8988T (cell line): ENCODE measurements at regions not wholly inside any gene's neighbourhood (a gene's known extent, or its start where the extent isn't known, plus 50 kb on each side); places are given as distances from the start of the nearest gene placed in this dataset.
A peak's percentile ranks its signal among the peaks of the same experiment; 100 is the strongest.
"Not testable (repeated sequence)": the region's sequence is repeated elsewhere in the genome, so short reads cannot be mapped to it uniquely, and the experiment has no call there.

Source experiments
- DNase-seq: peaks from one replicate; pipeline ENCODE4 v3.0.0; 2011

GRCh38 chr14:54266616-54267015 lies 130.2 kb upstream of the CDKN3 start:
- DNase-seq, result not testable (repeated sequence)

- DNase-seq, result no peak
Observed at GRCh38 chr14:54267172-54267571, 129.6 kb upstream of the CDKN3 start.

GRCh38 chr14:54275997-54276725 lies 120.6 kb upstream of the CDKN3 start:
- no peak for DNase-seq

GRCh38 chr14:54278087-54278486 lies 118.7 kb upstream of the CDKN3 start:
- DNase-seq, result no peak

GRCh38 chr14:54278665-54279295 lies 118.0 kb upstream of the CDKN3 start:
- DNase-seq, result no peak

GRCh38 chr14:54282849-54283248 lies 114.0 kb upstream of the CDKN3 start:
- DNase-seq, result no peak

- DNase-seq, result no peak
Observed at GRCh38 chr14:54285030-54285429, 111.8 kb upstream of the CDKN3 start.

GRCh38 chr14:54291491-54292191 lies 105.2 kb upstream of the CDKN3 start:
- no peak for DNase-seq

GRCh38 chr14:54294802-54295201 lies 102.0 kb upstream of the CDKN3 start:
- no peak for DNase-seq

GRCh38 chr14:54299410-54300363 lies 97.1 kb upstream of the CDKN3 start:
- DNase-seq, result no peak

GRCh38 chr14:54300881-54301280 lies 95.9 kb upstream of the CDKN3 start:
- DNase-seq, result no peak

GRCh38 chr14:54301359-54301758 lies 95.4 kb upstream of the CDKN3 start:
- DNase-seq, result no peak

- DNase-seq, result no peak
Observed at GRCh38 chr14:54306806-54307205, 90.0 kb upstream of the CDKN3 start.

- no peak for DNase-seq
Observed at GRCh38 chr14:54309615-54310014, 87.2 kb upstream of the CDKN3 start.

GRCh38 chr14:54310151-54310850 lies 86.5 kb upstream of the CDKN3 start:
- DNase-seq, result no peak

GRCh38 chr14:54310851-54311228 lies 86.0 kb upstream of the CDKN3 start:
- DNase-seq, result no peak

- DNase-seq, result peak; percentile 45
Observed at GRCh38 chr14:54312166-54312801, 84.5 kb upstream of the CDKN3 start.

- DNase-seq, result no peak
Observed at GRCh38 chr14:54314365-54315104, 82.3 kb upstream of the CDKN3 start.

- DNase-seq, result no peak
Observed at GRCh38 chr14:54316652-54317051, 80.2 kb upstream of the CDKN3 start.

GRCh38 chr14:54317391-54317790 lies 79.4 kb upstream of the CDKN3 start:
- no peak for DNase-seq

GRCh38 chr14:54322246-54322645 lies 74.6 kb upstream of the CDKN3 start:
- no peak for DNase-seq
